Medulla oblongata (tissue), 1 donor: ENCODE measurements at regions not wholly inside any gene's neighbourhood (a gene's known extent, or its start where the extent isn't known, plus 50 kb on each side); places are given as distances from the start of the nearest gene placed in this dataset.

Experiments
- DNase-seq: peaks from one replicate; pipeline ENCODE4 v3.0.0-alpha.2; 2015; ENCODE audit errors: extremely low spot score

- DNase-seq: no peak
Measured at GRCh38 chr5:168042284-168043068, 249.0 kb upstream of the WWC1 start.

GRCh38 chr5:168046163-168046562 is 245.3 kb upstream of the WWC1 start:
- no peak for DNase-seq

- peak; percentile 74 for DNase-seq
Measured at GRCh38 chr5:168047043-168047668, 244.3 kb upstream of the WWC1 start.

- DNase-seq: peak; percentile 13
Measured at GRCh38 chr5:168047669-168048111, 243.8 kb upstream of the WWC1 start.

GRCh38 chr5:168048486-168048885 is 243.0 kb upstream of the WWC1 start:
- DNase-seq: no peak

GRCh38 chr5:168052686-168053085 is 238.8 kb upstream of the WWC1 start:
- no peak for DNase-seq

GRCh38 chr5:168054091-168054490 is 237.4 kb upstream of the WWC1 start:
- no peak for DNase-seq

- DNase-seq: no peak
Measured at GRCh38 chr5:168055141-168055683, 236.2 kb upstream of the WWC1 start.

GRCh38 chr5:168055961-168056360 is 235.5 kb upstream of the WWC1 start:
- no peak for DNase-seq

- no peak for DNase-seq
Measured at GRCh38 chr5:168056499-168057182, 234.8 kb upstream of the WWC1 start.

- no peak for DNase-seq
Measured at GRCh38 chr5:168057905-168058304, 233.5 kb upstream of the WWC1 start.

- DNase-seq: no peak
Measured at GRCh38 chr5:168059131-168059530, 232.3 kb upstream of the WWC1 start.

- no peak for DNase-seq
Measured at GRCh38 chr5:168062239-168062638, 229.2 kb upstream of the WWC1 start.

- no peak for DNase-seq
Measured at GRCh38 chr5:168064457-168064856, 227.0 kb upstream of the WWC1 start.

GRCh38 chr5:168064933-168065622 is 226.4 kb upstream of the WWC1 start:
- DNase-seq: no peak

GRCh38 chr5:168066536-168067208 is 224.8 kb upstream of the WWC1 start:
- DNase-seq: no peak

- DNase-seq: no peak
Measured at GRCh38 chr5:168070761-168071160, 220.7 kb upstream of the WWC1 start.

- DNase-seq: no peak
Measured at GRCh38 chr5:168072665-168073064, 218.8 kb upstream of the WWC1 start.

- no peak for DNase-seq
Measured at GRCh38 chr5:168073311-168073710, 218.1 kb upstream of the WWC1 start.

- DNase-seq: no peak
Measured at GRCh38 chr5:168073991-168074800, 217.2 kb upstream of the WWC1 start.
